H1 (cell line): ENCODE measurements at regions not wholly inside any gene's neighbourhood (a gene's known extent, or its start where the extent isn't known, plus 50 kb on each side); places are given as distances from the start of the nearest gene placed in this dataset.

Experiments used
- BRCA1 ChIP-seq: IDR thresholded peaks from 2 replicates; pipeline ENCODE4 v1.6.1; 2012; ENCODE audit warnings: low read depth, low read length, improper control_type of control experiment
- CHD2 ChIP-seq: IDR thresholded peaks from 2 replicates; pipeline ENCODE4 v1.6.1; 2012; ENCODE audit warnings: low read length, improper control_type of control experiment
- CHD7 ChIP-seq: fragments of 300-600 bp; sonication (generic); IDR thresholded peaks from 2 replicates; pipeline ENCODE4 v1.7.1; 2012; ENCODE audit warnings: low read length, moderate library complexity, mild to moderate bottlenecking, inconsistent platforms; ENCODE audit not compliant: insufficient replicate concordance
- CREB1 ChIP-seq: IDR thresholded peaks from 2 replicates; pipeline ENCODE4 v1.6.1; 2012; ENCODE audit warnings: inconsistent platforms
- KDM4A ChIP-seq: IDR thresholded peaks from one replicate; pipeline ENCODE4 v1.7.1; 2012; ENCODE audit warnings: low read depth, mild to moderate bottlenecking, moderate library complexity, low read length, inconsistent platforms; ENCODE audit not compliant: severe bottlenecking
- PHF8 ChIP-seq: fragments of 200-600 bp; sonication (generic); conservative IDR thresholded peaks from 2 replicates; pipeline ENCODE4 v1.7.1; 2012; ENCODE audit warnings: low read depth, mild to moderate bottlenecking, inconsistent platforms, low read length, moderate library complexity
- POU5F1 ChIP-seq: IDR thresholded peaks from 2 replicates; pipeline ENCODE4 v1.6.1; 2011; ENCODE audit warnings: low read depth, mild to moderate bottlenecking, low read length, moderate library complexity
- RBBP5 ChIP-seq: IDR thresholded peaks from 2 replicates; pipeline ENCODE4 v1.7.1; 2012; ENCODE audit warnings: low read depth, mild to moderate bottlenecking, inconsistent platforms, low read length, moderate library complexity, borderline replicate concordance
- SIRT6 ChIP-seq: IDR thresholded peaks from one replicate; pipeline ENCODE4 v1.7.1; 2012; ENCODE audit warnings: low read length, inconsistent platforms
- SUZ12 ChIP-seq: fragments of 200-600 bp; sonication (generic); IDR thresholded peaks from 2 replicates; pipeline ENCODE4 v1.6.1; 2012; ENCODE audit warnings: mild to moderate bottlenecking, inconsistent platforms, low read length, moderate library complexity, mixed read lengths
- TEAD4 ChIP-seq: IDR thresholded peaks from 2 replicates; pipeline ENCODE4 v1.6.1; 2012; ENCODE audit warnings: low read depth, low read length, inconsistent platforms, mixed read lengths
- YY1 ChIP-seq: IDR thresholded peaks from 2 replicates; pipeline ENCODE4 v1.6.1; 2011; ENCODE audit warnings: low read depth, mild to moderate bottlenecking, low read length

- TF ChIP-seq CHD7, result no peak
- TF ChIP-seq KDM4A, result no peak
- TF ChIP-seq PHF8, result no peak
- TF ChIP-seq BRCA1, result no peak
- TF ChIP-seq YY1, result no peak
- TF ChIP-seq CHD2, result no peak
- TF ChIP-seq POU5F1, result no peak
- no peak for TF ChIP-seq TEAD4
- no peak for TF ChIP-seq SIRT6
- no peak for TF ChIP-seq CREB1
- no peak for TF ChIP-seq RBBP5
- TF ChIP-seq SUZ12, result no peak
These were observed 187.2 kb downstream of the KCNA5 start (continued) for GRCh38 chr12:5230861-5231260.
